ENCODE measurements at regions not wholly inside any gene's neighbourhood (a gene's known extent, or its start where the extent isn't known, plus 50 kb on each side); places are given as distances from the start of the nearest gene placed in this dataset.

GRCh38 chr2:21910832-21911507, 787.2 kb downstream of the TDRD15 start:
- Histone ChIP-seq H2AFZ (no peak overlapping the region), H3K9me3 (ENCODE audit: control insufficient read depth, low read length) (no peaks in the 10 kb centered on the region), H3K9ac (no peak overlapping the region), H3K4me2 (ENCODE audit: low read length) (no peak overlapping the region), H3K36me3 (ENCODE audit: control insufficient read depth, insufficient read depth, low read length) (no peaks in the 10 kb centered on the region), H3K4me3 (ENCODE audit: low read depth, low read length) (no peak overlapping the region), H3K79me2 (no peaks in the 10 kb centered on the region), H3K27me3 (ENCODE audit: control insufficient read depth, insufficient read depth, low read length) (no peaks in the 10 kb centered on the region), H3K4me1 (no peaks in the 10 kb centered on the region), H3K27ac (no peak overlapping the region)
- TF ChIP-seq CTCF (IDR thresholded peaks at IDR 0.05) = no peak

DNA sequence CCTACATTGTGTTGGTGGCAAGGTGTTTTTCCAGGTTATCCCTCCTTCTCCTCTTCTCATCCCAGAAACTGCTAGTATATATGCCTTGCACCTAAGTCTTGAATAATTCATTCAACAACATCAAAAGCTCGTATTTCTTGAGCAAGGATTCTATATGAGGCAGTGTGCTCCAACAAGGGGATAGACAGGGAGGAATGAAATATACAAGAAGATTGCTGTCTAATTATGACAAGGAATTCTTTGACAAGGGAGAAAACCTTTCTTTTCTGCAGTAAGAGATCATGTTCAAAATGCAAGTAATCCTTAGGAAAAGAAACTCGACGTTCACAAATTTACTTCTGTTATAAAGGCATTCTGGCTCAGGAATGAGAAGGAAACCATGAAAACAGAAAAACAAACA, 788.6 kb downstream of the TDRD15 start:
- H3K4me3 ChIP-seq (ENCODE audit: low read depth, low read length) = no peak overlapping the region
- no peaks in the 10 kb centered on the region for H3K4me1 ChIP-seq
- no peak overlapping the region for H3K27ac ChIP-seq
- H3K79me2 ChIP-seq = no peaks in the 10 kb centered on the region
- no peak overlapping the region for H3K4me2 ChIP-seq (ENCODE audit: low read length)
- H3K27me3 ChIP-seq (ENCODE audit: control insufficient read depth, insufficient read depth, low read length) = no peaks in the 10 kb centered on the region
- H3K9me3 ChIP-seq (ENCODE audit: control insufficient read depth, low read length) = no peaks in the 10 kb centered on the region
- no peak overlapping the region for H3K9ac ChIP-seq
- no peaks in the 10 kb centered on the region for H3K36me3 ChIP-seq (ENCODE audit: control insufficient read depth, insufficient read depth, low read length)
- no peak for TF ChIP-seq CTCF (IDR thresholded peaks at IDR 0.05)
- H2AFZ ChIP-seq = no peak overlapping the region

DNA sequence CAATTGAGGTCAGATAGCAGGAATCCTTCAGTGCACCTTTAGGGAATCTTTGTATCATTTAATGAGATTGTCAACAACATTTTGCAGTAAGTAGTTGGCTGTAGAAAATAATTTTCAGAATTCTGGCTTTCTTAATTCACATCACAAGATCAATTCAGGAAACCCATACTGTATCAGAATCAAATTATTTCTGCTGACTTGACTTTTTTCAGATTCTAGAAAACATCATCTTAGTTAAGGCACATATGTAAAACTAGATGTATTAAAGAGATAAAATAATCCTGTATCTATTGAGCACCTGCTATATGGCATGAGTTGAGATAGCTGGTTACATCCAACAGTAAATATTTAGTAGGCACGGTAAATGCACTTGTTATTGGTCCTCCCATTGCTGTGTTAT, 791.4 kb downstream of the TDRD15 start:
- H3K9me3 ChIP-seq (ENCODE audit: control insufficient read depth, low read length) = no peaks in the 10 kb centered on the region
- no peak overlapping the region for H3K27ac ChIP-seq
- H3K27me3 ChIP-seq (ENCODE audit: control insufficient read depth, insufficient read depth, low read length) = no peaks in the 10 kb centered on the region
- no peak for TF ChIP-seq CTCF (IDR thresholded peaks at IDR 0.05)
- H3K79me2 ChIP-seq = no peaks in the 10 kb centered on the region
- H3K9ac ChIP-seq = no peak overlapping the region
- no peak overlapping the region for H3K4me3 ChIP-seq (ENCODE audit: low read depth, low read length)
- H2AFZ ChIP-seq = no peak overlapping the region
- H3K36me3 ChIP-seq (ENCODE audit: control insufficient read depth, insufficient read depth, low read length) = no peaks in the 10 kb centered on the region
- no peak overlapping the region for H3K4me2 ChIP-seq (ENCODE audit: low read length)
- H3K4me1 ChIP-seq = no peaks in the 10 kb centered on the region

- Histone ChIP-seq H3K9ac (no peak overlapping the region), H2AFZ (no peak overlapping the region), H3K4me2 (ENCODE audit: low read length) (no peak overlapping the region), H3K27ac (no peak overlapping the region), H3K79me2 (no peaks in the 10 kb centered on the region), H3K27me3 (ENCODE audit: control insufficient read depth, insufficient read depth, low read length) (no peaks in the 10 kb centered on the region), H3K4me3 (ENCODE audit: low read depth, low read length) (no peak overlapping the region), H3K4me1 (no peaks in the 10 kb centered on the region), H3K36me3 (ENCODE audit: control insufficient read depth, insufficient read depth, low read length) (no peaks in the 10 kb centered on the region), H3K9me3 (ENCODE audit: control insufficient read depth, low read length) (no peaks in the 10 kb centered on the region)
- no peak for TF ChIP-seq CTCF (IDR thresholded peaks at IDR 0.05)
These were observed 793.3 kb downstream of the TDRD15 start for GRCh38 chr2:21916934-21917522.

DNA sequence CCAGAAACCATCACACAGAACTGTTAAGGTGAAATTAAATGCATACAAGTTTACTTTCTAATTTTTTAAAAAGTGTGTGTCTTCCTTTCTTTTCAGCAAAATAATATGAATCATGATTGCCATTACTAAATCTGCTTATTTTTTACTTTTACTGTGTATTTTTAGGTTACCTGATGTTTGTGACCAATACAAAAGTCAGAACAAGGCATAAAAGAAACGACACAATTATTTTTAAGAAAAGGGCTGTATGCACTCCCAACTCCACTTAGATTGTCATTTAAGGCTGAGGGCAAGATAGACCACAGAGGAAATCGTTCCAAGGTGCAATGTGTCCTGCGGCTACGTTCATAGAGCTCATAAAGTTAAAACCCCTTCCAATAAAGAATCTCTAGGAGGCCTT, 797.0 kb downstream of the TDRD15 start:
- Histone ChIP-seq H3K27me3 (ENCODE audit: control insufficient read depth, insufficient read depth, low read length) (no peaks in the 10 kb centered on the region), H3K9ac (no peak overlapping the region)
- no peak for TF ChIP-seq CTCF (IDR thresholded peaks at IDR 0.05)

More for the DNA sequence above, 797.0 kb downstream of the TDRD15 start:
- Histone ChIP-seq H3K4me3 (ENCODE audit: low read depth, low read length) (no peak overlapping the region), H2AFZ (no peak overlapping the region), H3K9me3 (ENCODE audit: control insufficient read depth, low read length) (no peaks in the 10 kb centered on the region), H3K4me2 (ENCODE audit: low read length) (no peak overlapping the region), H3K79me2 (no peaks in the 10 kb centered on the region), H3K36me3 (ENCODE audit: control insufficient read depth, insufficient read depth, low read length) (no peaks in the 10 kb centered on the region), H3K27ac (no peak overlapping the region), H3K4me1 (no peaks in the 10 kb centered on the region)

All from parathyroid adenoma (tissue), 2 donors.